ENCODE measurements at regions not wholly inside any gene's neighbourhood (a gene's known extent, or its start where the extent isn't known, plus 50 kb on each side); places are given as distances from the start of the nearest gene placed in this dataset.

DNA sequence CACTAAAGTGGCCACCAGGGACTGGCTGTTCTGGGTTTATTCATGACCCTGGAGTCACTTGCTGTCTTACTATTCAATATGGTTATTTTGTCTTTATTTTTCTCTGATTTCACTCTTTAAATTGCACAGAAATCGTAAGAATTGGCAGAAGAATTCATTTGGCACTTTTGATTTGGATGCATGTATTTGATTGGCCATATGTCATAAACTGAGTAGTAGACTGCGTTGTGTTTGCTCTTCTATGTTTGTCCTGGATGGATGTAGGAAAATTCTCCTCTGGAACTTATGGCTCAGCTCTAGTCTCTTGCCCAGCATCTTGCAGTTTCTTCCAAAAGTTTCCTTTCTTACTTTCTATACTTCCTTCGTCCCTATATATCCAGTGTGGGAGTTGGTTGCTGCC lies 452.7 kb downstream of the GATA3 start:
- whole genome bisulfite sequencing, 2 experiments (ENCODE audit: insufficient coverage in 2 of 2) = 100% methylated on average over 1 of the region's 3 CpGs
- H3K4me1 ChIP-seq (ENCODE audit: control insufficient read depth, insufficient read depth, low read length, poor library complexity, severe bottlenecking) = peaks cover 14% of the 10 kb centered on the region
- H3K4me3 ChIP-seq (ENCODE audit: extremely low read depth, insufficient read depth, low read length, poor library complexity, severe bottlenecking) = no peak overlapping the region
- H3K27ac ChIP-seq (ENCODE audit: low read depth, low read length, severe bottlenecking) = no peak overlapping the region
- H3K36me3 ChIP-seq (ENCODE audit: control insufficient read depth, insufficient read depth, low read length) = no peaks in the 10 kb centered on the region
- H3K9me3 ChIP-seq (ENCODE audit: control insufficient read depth, low read length) = no peaks in the 10 kb centered on the region

DNA sequence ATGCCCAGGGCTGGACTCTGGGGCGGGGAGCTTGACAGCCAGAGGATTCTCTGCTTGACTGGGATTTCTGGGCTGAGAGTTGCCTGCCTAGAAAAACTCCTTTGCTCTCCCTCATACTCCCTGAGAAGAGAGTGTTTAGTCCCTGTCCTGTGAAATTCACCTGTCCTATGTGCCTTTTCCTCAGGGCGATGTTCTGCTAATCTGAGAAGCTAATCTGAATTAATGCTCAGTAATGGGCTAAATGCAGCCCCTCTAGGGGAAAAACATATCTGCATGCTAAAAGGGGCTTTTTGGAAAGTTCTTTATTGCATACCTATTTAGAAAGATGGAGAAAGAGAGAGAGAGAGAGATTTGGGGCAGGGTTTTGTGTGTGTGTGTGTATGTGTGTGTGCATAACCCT lies 454.4 kb downstream of the GATA3 start:
- Histone ChIP-seq H3K36me3 (ENCODE audit: control insufficient read depth, insufficient read depth, low read length) (no peaks in the 10 kb centered on the region), H3K27ac (ENCODE audit: low read depth, low read length, severe bottlenecking) (no peak overlapping the region), H3K9me3 (ENCODE audit: control insufficient read depth, low read length) (no peaks in the 10 kb centered on the region), H3K4me3 (ENCODE audit: extremely low read depth, insufficient read depth, low read length, poor library complexity, severe bottlenecking) (no peak overlapping the region), H3K4me1 (ENCODE audit: control insufficient read depth, insufficient read depth, low read length, poor library complexity, severe bottlenecking) (peaks cover 14% of the 10 kb centered on the region)
- 100% methylated on average over 1 to 2 of the region's 2 CpGs for WGBS, 2 experiments (ENCODE audit: insufficient coverage in 2 of 2)

- Histone ChIP-seq H3K4me1 (ENCODE audit: control insufficient read depth, insufficient read depth, low read length, poor library complexity, severe bottlenecking) (peaks cover 10% of the 10 kb centered on the region), H3K36me3 (ENCODE audit: control insufficient read depth, insufficient read depth, low read length) (no peaks in the 10 kb centered on the region), H3K27ac (ENCODE audit: low read depth, low read length, severe bottlenecking) (no peak overlapping the region), H3K4me3 (ENCODE audit: extremely low read depth, insufficient read depth, low read length, poor library complexity, severe bottlenecking) (no peak overlapping the region), H3K9me3 (ENCODE audit: control insufficient read depth, low read length) (no peaks in the 10 kb centered on the region)
- WGBS, 2 experiments (ENCODE audit: insufficient coverage in 2 of 2) = 78 to 83% methylated on average over 1 of the region's 1 CpG
These were observed 456.0 kb downstream of the GATA3 start for GRCh38 chr10:8510471-8510870.

DNA sequence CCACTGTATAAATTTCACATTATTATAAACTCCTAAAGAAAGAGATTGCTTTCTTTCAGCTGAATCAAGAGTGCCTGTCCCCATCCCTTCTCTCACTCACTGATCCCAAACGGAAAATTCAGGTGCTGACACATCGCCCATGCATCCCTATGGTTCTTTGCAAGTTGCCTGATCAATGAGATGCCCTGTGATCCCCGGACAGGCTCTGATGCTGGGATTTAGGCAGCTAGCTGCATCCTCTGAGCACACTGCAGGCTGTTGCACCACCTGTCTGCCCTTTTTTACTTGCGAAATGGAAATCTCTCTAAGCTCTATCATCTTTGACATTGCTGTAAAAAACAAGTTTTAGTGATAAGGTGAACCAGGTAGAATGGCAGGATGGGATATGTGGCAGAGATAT lies 456.5 kb downstream of the GATA3 start:
- 28 to 38% methylated on average over 3 of the region's 4 CpGs for WGBS, 2 experiments (ENCODE audit: insufficient coverage in 2 of 2)
- Histone ChIP-seq H3K4me1 (ENCODE audit: control insufficient read depth, insufficient read depth, low read length, poor library complexity, severe bottlenecking) (peaks cover 10% of the 10 kb centered on the region), H3K9me3 (ENCODE audit: control insufficient read depth, low read length) (no peaks in the 10 kb centered on the region), H3K4me3 (ENCODE audit: extremely low read depth, insufficient read depth, low read length, poor library complexity, severe bottlenecking) (no peak overlapping the region), H3K27ac (ENCODE audit: low read depth, low read length, severe bottlenecking) (no peak overlapping the region), H3K36me3 (ENCODE audit: control insufficient read depth, insufficient read depth, low read length) (no peaks in the 10 kb centered on the region)

DNA sequence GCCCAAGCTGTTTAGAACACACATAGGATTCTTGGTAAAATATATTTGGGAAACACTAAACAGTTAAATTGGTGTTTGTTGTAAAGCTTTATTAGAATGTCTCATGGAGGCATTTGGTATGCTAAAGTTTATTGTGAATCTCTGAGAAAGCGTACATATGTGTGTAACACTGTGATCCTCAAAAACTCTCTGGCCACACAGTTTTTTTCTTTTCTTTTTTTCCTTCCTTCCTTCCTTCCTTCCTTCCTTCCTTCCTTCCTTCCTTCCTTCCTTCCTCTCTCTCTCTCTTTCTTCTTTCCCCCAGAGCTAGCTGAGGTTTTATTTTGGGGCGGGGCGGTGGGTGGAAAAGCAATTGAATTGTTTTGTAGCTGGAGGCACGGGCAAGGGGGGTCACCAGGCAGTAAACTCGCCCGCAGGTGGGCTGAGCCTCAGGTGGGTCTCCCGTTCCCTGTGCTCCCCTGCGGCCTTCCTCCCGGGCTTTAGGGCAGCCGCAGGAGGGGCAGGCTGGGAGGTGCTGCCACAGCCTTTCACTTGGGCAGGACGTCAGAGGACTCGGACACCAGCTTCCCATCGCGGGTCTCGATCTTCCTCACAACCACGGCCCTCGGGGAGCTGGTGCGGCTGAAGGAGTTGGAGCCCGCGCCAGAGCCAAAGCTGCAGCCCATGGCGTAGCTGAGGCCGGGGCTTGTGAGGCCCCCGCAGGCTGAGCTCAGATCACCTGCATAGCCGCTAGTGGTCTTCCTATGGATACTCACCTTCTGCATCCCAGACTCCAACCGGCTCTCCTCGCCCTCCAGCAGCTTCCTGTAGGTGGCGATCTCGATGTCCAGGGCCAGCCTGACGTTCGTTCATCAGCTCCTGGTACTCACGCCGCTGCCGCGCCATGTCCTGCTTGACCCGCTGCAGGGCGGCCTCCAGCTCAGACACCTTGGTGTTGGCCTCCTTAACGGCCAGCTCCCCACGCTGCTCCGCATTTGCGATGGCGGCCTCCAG lies 459.0 kb downstream of the GATA3 start:
- Histone ChIP-seq H3K4me1 (ENCODE audit: control insufficient read depth, insufficient read depth, low read length, poor library complexity, severe bottlenecking) (peaks cover 10% of the 10 kb centered on the region), H3K4me3 (ENCODE audit: extremely low read depth, insufficient read depth, low read length, poor library complexity, severe bottlenecking) (no peak overlapping the region), H3K36me3 (ENCODE audit: control insufficient read depth, insufficient read depth, low read length) (no peaks in the 10 kb centered on the region), H3K9me3 (ENCODE audit: control insufficient read depth, low read length) (no peaks in the 10 kb centered on the region), H3K27ac (ENCODE audit: low read depth, low read length, severe bottlenecking) (no peak overlapping the region)
- WGBS, 2 experiments (ENCODE audit: insufficient coverage in 2 of 2) = 92 to 96% methylated on average over 29 to 33 of the region's 41 CpGs

GRCh38 chr10:8520382-8520781 lies 465.9 kb downstream of the GATA3 start:
- H3K9me3 ChIP-seq (ENCODE audit: control insufficient read depth, low read length) = no peaks in the 10 kb centered on the region
- no peak overlapping the region for H3K4me3 ChIP-seq (ENCODE audit: extremely low read depth, insufficient read depth, low read length, poor library complexity, severe bottlenecking)
- H3K27ac ChIP-seq (ENCODE audit: low read depth, low read length, severe bottlenecking) = no peak overlapping the region
- H3K36me3 ChIP-seq (ENCODE audit: control insufficient read depth, insufficient read depth, low read length) = no peaks in the 10 kb centered on the region
- 86% methylated on average over 1 of the region's 2 CpGs; no CpG with 5 or more reads in 1 of the 2 experiments for WGBS, 2 experiments (ENCODE audit: insufficient coverage in 2 of 2)
- H3K4me1 ChIP-seq (ENCODE audit: control insufficient read depth, insufficient read depth, low read length, poor library complexity, severe bottlenecking) = no peaks in the 10 kb centered on the region

DNA sequence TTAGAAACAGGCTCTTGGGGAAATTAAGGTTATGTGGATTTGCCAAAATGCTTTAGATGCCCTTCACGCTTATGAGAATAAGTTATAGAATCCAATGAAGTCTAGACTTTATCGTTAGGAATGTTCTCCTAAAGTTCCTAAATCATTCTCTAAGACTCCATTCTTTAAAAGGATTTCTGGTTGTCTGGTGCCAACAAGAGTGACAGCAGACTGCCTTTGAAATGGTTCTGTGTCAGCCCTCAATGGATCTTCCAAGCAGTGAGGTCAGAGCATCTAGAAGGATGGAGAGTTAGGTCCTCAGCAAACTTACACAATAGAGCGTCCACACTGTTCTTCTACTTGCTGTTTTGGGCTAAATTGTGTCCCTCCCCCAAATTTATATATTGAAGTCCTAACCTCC lies 473.3 kb downstream of the GATA3 start:
- 100% methylated on average over 2 of the region's 3 CpGs; no CpG with 5 or more reads in 1 of the 2 experiments for WGBS, 2 experiments (ENCODE audit: insufficient coverage in 2 of 2)
- H3K36me3 ChIP-seq (ENCODE audit: control insufficient read depth, insufficient read depth, low read length) = no peaks in the 10 kb centered on the region
- no peak overlapping the region for H3K4me3 ChIP-seq (ENCODE audit: extremely low read depth, insufficient read depth, low read length, poor library complexity, severe bottlenecking)
- H3K9me3 ChIP-seq (ENCODE audit: control insufficient read depth, low read length) = no peaks in the 10 kb centered on the region
- H3K27ac ChIP-seq (ENCODE audit: low read depth, low read length, severe bottlenecking) = no peak overlapping the region
- no peaks in the 10 kb centered on the region for H3K4me1 ChIP-seq (ENCODE audit: control insufficient read depth, insufficient read depth, low read length, poor library complexity, severe bottlenecking)

DNA sequence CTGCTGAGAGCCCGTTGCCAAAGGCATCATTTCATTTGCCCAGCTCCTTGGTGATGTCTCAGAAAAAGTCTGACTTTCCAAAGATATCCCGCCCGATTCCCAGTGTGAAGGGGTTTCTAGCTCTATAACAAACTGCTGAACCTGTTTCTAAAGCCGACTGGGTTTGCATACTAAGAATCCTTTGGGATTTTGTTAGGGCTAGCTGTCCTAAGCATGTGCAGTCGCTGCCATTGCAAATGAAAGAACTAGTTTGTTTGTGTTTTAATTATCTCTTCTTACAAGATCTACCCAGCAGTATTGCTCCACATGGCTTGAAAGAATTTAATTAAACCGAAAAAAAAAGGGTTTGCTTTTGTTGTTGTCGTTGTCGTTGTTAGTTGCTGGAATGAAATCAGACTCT lies 476.6 kb downstream of the GATA3 start:
- no peak overlapping the region for H3K4me3 ChIP-seq (ENCODE audit: extremely low read depth, insufficient read depth, low read length, poor library complexity, severe bottlenecking)
- 80 to 87% methylated on average over 3 to 5 of the region's 8 CpGs for WGBS, 2 experiments (ENCODE audit: insufficient coverage in 2 of 2)
- no peaks in the 10 kb centered on the region for H3K4me1 ChIP-seq (ENCODE audit: control insufficient read depth, insufficient read depth, low read length, poor library complexity, severe bottlenecking)
- no peaks in the 10 kb centered on the region for H3K36me3 ChIP-seq (ENCODE audit: control insufficient read depth, insufficient read depth, low read length)
- no peak overlapping the region for H3K27ac ChIP-seq (ENCODE audit: low read depth, low read length, severe bottlenecking)
- no peaks in the 10 kb centered on the region for H3K9me3 ChIP-seq (ENCODE audit: control insufficient read depth, low read length)

GRCh38 chr10:8532647-8533046 lies 478.2 kb downstream of the GATA3 start:
- Histone ChIP-seq H3K27ac (ENCODE audit: low read depth, low read length, severe bottlenecking) (no peak overlapping the region), H3K36me3 (ENCODE audit: control insufficient read depth, insufficient read depth, low read length) (no peaks in the 10 kb centered on the region), H3K9me3 (ENCODE audit: control insufficient read depth, low read length) (no peaks in the 10 kb centered on the region), H3K4me3 (ENCODE audit: extremely low read depth, insufficient read depth, low read length, poor library complexity, severe bottlenecking) (no peak overlapping the region), H3K4me1 (ENCODE audit: control insufficient read depth, insufficient read depth, low read length, poor library complexity, severe bottlenecking) (no peaks in the 10 kb centered on the region)

- 91 to 93% methylated on average over 11 to 12 of the region's 12 CpGs for WGBS, 2 experiments (ENCODE audit: insufficient coverage in 2 of 2)
- Histone ChIP-seq H3K27ac (ENCODE audit: low read depth, low read length, severe bottlenecking) (no peak overlapping the region), H3K36me3 (ENCODE audit: control insufficient read depth, insufficient read depth, low read length) (no peaks in the 10 kb centered on the region), H3K4me1 (ENCODE audit: control insufficient read depth, insufficient read depth, low read length, poor library complexity, severe bottlenecking) (no peaks in the 10 kb centered on the region), H3K9me3 (ENCODE audit: control insufficient read depth, low read length) (no peaks in the 10 kb centered on the region), H3K4me3 (ENCODE audit: extremely low read depth, insufficient read depth, low read length, poor library complexity, severe bottlenecking) (no peak overlapping the region)
These were observed 479.0 kb downstream of the GATA3 start for GRCh38 chr10:8533462-8533861.

DNA sequence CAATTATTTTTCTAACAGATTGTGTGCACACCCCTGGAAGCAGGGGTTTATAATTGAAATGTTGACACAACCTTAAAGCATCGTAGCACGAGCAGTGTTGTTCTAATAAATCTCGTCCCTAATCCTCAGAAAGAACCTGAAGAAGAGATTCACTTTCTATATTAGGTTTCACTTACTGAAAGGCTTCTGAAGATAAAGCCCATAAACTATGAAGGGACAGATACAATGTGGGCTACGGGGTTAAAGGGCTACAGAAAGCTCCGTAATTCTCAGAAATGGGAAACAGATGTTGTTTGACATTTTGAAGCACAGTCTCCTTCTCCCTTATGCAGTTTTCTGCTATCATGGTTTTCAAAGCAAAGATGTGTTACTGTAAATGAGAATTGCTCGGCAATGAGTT lies 479.6 kb downstream of the GATA3 start:
- 66 to 83% methylated on average over 3 to 5 of the region's 6 CpGs for WGBS, 2 experiments (ENCODE audit: insufficient coverage in 2 of 2)
- no peaks in the 10 kb centered on the region for H3K36me3 ChIP-seq (ENCODE audit: control insufficient read depth, insufficient read depth, low read length)

More for the DNA sequence above, 479.6 kb downstream of the GATA3 start:
- no peak overlapping the region for H3K4me3 ChIP-seq (ENCODE audit: extremely low read depth, insufficient read depth, low read length, poor library complexity, severe bottlenecking)
- no peaks in the 10 kb centered on the region for H3K4me1 ChIP-seq (ENCODE audit: control insufficient read depth, insufficient read depth, low read length, poor library complexity, severe bottlenecking)
- no peak overlapping the region for H3K27ac ChIP-seq (ENCODE audit: low read depth, low read length, severe bottlenecking)
- no peaks in the 10 kb centered on the region for H3K9me3 ChIP-seq (ENCODE audit: control insufficient read depth, low read length)
